SW 1271 (cell line): ENCODE measurements at regions not wholly inside any gene's neighbourhood (a gene's known extent, or its start where the extent isn't known, plus 50 kb on each side); places are given as distances from the start of the nearest gene placed in this dataset.
"Not testable (repeated sequence)": the region's sequence is repeated elsewhere in the genome, so short reads cannot be mapped to it uniquely, and the experiment has no call there.

Source experiments
- DNase-seq, 2 experiments: peaks; one replicate each; lab custom pipeline; 2025; lab: John Stamatoyannopoulos, UW

DNA sequence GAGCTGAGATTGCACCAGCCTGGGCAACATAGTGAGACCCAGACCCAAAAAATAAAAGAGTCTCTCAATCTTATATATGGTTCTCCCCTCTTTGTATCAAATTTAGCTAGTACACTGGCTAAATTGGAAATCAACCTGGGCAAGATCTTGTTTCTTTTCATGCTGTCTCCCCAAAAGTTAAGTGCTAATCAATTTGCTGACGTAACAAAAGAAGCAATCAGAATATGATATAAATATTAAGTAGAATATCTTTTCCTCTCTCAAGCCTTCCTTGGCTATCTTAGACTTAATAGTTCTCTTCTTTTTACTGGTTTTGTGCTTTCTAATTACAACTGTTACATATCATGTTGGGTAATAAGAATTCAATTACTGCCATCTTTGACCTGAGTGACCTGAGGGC lies 258.9 kb downstream of the KCNRG start:
- no peak for DNase-seq

GRCh38 chr13:50275392-50276063 lies 260.3 kb downstream of the KCNRG start:
- DNase-seq = no peak

DNA sequence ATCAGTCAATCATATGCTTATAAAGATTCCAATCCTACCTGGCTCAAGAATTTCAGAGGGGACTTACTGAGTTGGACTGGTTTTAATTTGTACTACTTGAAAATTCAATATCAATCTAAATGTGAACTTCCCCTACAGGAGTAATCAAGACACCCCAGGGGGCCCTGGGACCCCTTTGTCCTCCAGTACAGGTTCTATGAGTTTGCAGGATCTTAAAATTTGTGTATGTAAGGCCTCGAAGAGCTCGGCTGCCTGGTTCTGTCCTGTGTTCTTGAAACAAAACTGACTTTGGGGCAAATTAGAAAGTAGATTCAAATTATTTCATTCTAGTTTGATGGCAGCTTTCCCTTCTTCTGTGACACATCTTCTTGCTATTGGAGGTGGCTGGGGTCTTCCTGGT lies 261.3 kb downstream of the KCNRG start:
- no peak for DNase-seq

GRCh38 chr13:50277127-50277526 lies 261.9 kb downstream of the KCNRG start:
- no peak for DNase-seq

DNA sequence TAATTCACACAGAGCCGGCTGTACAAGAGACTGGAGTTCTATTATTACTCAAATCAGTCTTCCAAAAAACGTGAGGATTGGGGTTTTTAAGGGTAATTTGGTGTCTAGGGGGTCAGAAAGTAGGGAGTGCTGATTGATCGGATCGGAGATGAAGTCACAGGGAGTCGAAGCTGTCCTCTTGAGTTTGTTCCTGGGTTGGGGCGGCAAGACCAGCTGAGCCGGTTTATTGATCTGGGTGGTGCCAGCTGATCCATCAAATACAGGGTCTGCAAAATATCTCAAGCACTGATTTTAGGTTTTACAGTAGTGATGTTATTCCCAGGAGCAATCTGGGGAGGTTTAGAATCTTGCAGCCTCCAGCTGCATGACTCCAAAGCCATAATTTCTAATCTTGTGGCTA lies 262.7 kb downstream of the KCNRG start:
- DNase-seq = no peak

DNA sequence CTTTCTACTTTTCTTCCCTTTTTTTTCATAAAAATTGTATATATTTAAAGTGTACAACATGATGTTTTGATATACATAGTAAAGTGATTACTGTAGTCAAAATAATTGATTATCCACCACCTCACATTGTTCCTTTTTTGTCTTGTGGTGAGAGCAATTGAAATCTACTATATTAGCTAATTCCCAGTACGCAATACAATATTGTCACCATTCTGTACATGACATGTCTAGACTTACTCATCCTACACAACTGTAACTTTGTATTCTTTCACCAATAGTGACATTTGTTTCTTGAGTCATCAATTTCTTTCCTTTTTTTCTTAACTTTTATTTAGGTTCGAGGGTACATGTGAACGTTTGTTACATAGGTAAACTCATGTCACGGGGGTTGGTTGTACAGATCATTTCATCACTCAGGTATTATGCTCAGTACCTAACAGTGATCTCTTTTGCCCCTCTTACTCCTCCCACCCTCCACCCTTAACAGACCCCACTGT lies 265.2 kb downstream of the KCNRG start:
- DNase-seq = no peak

DNA sequence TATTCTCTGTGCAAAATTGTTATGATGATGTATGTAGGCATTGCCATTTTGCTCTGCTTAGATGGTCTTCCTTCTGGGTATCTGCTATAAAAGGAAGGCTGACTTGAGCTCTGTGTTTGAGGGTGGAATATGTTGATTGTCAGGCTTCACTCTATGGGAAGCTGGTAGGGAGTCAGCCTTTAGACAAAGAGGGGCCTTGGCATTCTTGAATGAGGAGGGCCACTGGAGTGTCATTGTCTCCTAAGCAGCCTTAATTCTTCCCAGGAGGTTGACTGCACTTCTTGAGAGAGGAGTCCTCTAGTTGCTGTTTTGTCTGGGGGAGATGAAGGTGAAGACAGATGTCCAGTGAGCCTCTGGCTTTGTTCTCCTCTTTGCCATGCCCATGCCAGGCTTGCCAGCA lies 266.8 kb downstream of the KCNRG start:
- DNase-seq = no peak

- no peak for DNase-seq
Measured at GRCh38 chr13:50283017-50283416, 267.8 kb downstream of the KCNRG start.

- DNase-seq = no peak
Measured at GRCh38 chr13:50284540-50284939, 269.3 kb downstream of the KCNRG start.

DNA sequence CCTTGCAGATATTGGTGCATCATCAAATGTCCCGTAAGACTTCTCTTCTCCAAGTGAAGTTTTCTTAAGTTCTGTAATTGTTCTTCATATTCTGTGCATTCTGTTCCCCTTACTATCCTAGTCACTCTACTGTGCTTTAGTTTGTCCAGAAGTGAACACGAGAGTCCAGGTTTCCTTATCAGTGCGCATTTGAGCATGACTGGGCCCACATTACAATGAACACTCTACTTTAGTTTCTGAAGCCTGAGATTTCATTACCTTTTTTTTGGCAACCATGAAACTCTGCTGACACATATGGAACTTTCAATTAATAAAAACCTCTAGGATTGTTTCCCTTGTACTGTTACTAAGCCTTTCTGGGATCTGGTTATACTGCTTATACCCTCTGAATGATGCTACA lies 270.0 kb downstream of the KCNRG start:
- no peak for DNase-seq

- no peak for DNase-seq
Measured at GRCh38 chr13:50286324-50286723, 271.1 kb downstream of the KCNRG start.

DNA sequence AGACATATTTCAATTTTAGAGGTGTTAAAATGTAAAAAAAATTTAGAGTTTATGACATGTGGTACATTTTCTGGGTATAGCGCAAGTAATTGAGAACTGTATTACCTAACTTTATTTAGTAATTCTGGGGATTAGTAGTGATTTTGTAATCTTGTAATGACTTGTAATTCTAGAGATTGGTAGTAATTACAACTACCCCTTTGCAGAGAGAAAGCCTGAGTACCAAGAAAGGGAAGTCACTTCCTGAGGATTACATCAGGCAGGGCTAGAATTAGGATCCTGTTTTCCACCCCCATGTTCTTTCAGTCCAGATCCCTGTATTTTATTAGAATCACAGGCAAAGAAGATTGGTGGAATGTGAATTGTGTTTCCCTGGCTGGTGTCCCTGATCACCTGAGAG lies 274.9 kb downstream of the KCNRG start:
- DNase-seq = no peak

GRCh38 chr13:50291611-50292010 lies 276.4 kb downstream of the KCNRG start:
- DNase-seq = no peak

- no peak for DNase-seq
Measured at GRCh38 chr13:50292081-50292480, 276.8 kb downstream of the KCNRG start.

DNA sequence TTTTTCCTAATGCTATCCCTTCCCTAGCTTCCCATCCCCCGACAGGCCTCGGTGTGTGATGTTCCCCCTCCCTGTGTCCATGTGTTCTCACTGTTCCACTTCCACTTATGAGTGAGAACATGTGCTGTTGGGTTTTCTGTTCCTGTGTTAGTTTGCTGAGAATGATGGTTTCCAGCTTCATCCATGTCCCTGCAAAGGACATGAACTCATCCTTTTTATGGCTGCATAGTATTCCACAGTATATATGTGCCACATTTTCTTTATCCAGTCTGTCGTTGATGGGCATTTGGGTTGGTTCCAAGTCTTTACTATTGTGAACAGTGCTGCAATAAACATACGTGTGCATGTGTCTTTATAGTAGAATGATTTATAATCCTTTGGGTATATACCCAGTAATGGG lies 279.2 kb downstream of the KCNRG start:
- DNase-seq = not testable (repeated sequence)

DNA sequence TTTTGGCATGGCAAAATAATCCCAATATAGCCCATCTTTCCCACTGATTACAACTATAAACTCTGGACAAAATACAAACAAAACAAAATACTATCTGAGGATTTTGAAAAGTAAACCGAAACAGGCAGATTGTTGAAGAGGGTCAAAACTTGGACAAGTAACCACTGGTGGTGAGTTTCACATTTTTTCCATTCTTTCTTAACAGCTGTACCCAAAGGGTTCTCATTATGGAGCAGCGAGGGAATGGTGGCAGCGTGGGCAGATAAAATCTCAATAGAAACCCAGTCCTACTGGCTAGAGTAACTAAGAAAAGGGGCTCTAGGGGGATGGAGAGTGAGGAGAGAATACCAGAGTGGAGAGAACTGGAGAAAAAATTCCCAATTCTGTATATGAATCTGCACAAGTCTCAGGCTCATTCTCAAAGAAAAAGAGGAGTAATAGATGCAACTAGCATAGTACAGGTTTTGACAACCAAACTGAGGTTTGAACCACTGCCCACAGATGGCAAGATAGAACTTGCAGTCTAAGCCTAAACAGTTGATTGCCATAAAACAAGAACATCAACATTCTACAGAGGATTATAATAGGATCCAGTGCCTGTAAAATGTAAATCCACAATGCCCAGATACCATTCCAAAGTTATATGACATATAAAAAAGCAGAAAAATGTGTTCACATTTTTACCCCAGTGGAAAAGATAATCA lies 284.5 kb downstream of the KCNRG start:
- no peak for DNase-seq

- DNase-seq = no peak
Measured at GRCh38 chr13:50303963-50304721, 288.9 kb downstream of the KCNRG start.

GRCh38 chr13:50306156-50306555 lies 290.9 kb downstream of the KCNRG start:
- DNase-seq = no peak

GRCh38 chr13:50309318-50309717 lies 294.1 kb downstream of the KCNRG start:
- no peak for DNase-seq

GRCh38 chr13:50309882-50310594 lies 294.8 kb downstream of the KCNRG start:
- no peak for DNase-seq

GRCh38 chr13:50310734-50311133 lies 295.5 kb downstream of the KCNRG start:
- no peak for DNase-seq

DNA sequence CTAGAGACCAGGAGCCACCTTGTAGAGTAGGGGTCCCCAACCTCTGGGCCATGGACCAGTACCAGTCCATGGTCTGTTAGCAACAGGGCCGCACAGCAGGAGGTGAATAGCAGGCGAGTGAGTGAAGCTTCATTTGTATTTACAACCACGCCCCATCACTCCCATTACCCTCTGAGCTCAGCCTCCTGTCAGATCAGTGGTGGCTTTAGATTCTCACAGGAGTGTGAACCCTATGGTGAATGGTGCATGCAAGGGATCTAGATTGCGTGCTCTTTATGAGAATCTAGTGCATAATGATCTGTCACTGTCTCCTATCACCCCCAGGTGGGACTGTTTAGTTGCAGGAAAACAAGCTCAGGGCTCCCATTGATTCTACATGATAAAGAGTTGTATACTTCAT lies 303.6 kb downstream of the KCNRG start:
- no peak for DNase-seq
